ENCODE measurements at regions not wholly inside any gene's neighbourhood (a gene's known extent, or its start where the extent isn't known, plus 50 kb on each side); places are given as distances from the start of the nearest gene placed in this dataset.

DNA sequence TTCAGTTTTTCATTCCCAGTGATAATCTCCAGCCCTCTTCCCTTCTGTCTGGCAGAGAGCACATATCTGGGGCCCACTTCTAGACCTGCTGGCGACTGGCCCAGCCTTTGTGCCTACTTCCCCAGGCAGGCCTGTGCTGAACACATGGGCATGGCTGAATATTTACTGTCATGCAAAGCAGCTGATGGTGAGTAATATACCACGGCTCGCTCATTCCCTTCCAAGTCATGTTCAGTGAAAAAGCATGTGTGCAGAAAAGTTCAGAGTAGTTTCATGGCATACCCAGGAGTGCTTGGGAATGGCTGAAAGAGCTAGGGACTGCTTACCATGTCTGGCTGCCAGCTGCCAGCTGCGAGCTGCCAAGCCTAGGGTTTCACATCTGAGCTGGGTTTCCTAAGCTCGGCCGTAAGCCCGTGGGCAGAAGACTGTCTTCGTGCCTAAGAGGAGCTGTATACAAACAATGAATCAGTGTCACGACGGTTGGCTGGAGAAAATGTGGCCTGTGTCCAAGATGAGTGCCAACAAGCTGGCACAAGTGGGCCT is 179.9 kb upstream of the PELI2 start:
- DNase-seq (ENCODE audit: low read depth in 2 of 2): no peak

GRCh38 chr14:55942076-55942654 is 176.0 kb upstream of the PELI2 start:
- no peak for DNase-seq (ENCODE audit: low read depth in 2 of 2)

- DNase-seq (ENCODE audit: low read depth in 2 of 2): no peak
Measured at GRCh38 chr14:55942826-55943225, 175.4 kb upstream of the PELI2 start.

DNA sequence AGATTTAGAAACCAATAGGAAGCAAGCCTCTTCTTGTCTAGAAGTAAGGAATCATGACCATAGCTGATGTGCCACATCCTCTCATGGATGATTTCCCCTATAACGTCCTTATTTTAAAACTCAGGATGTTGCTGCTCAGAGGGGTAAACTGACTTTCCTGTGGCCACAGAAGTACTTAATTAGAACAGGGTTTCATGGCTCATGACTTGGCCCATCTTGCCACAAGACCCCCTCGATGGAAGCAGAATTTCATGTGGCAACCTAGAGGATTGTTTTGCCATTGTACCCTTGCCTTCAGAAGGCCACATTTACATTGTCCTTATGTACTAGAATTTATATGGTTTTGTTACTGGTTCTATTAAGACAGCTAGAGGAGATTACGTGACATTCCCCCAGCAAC is 173.5 kb upstream of the PELI2 start:
- DNase-seq (ENCODE audit: low read depth in 2 of 2): no peak

DNA sequence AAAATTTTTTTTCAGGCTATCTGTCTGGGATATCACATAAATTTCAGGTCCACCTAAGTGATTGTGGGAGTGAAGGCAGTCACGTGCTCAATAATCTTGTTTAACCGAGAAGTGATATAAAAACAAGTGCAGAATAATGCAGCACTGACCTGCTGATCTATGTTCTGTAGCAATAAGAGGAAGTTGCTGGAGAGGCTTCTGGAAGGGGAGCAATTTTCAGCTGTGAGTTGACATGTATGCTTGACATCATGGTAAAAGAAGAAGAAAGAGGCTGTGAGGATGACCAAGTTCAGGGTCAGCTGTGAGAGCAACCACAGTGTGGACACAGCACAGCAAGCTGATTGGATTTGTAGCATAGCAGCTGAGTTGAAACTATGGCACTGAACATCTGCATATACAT is 172.0 kb upstream of the PELI2 start:
- no peak for DNase-seq (ENCODE audit: low read depth in 2 of 2)

- no peak for DNase-seq (ENCODE audit: low read depth in 2 of 2)
Measured at GRCh38 chr14:55948399-55948798, 169.8 kb upstream of the PELI2 start.

GRCh38 chr14:55949708-55950107 is 168.5 kb upstream of the PELI2 start:
- DNase-seq (ENCODE audit: low read depth in 2 of 2): no peak

DNA sequence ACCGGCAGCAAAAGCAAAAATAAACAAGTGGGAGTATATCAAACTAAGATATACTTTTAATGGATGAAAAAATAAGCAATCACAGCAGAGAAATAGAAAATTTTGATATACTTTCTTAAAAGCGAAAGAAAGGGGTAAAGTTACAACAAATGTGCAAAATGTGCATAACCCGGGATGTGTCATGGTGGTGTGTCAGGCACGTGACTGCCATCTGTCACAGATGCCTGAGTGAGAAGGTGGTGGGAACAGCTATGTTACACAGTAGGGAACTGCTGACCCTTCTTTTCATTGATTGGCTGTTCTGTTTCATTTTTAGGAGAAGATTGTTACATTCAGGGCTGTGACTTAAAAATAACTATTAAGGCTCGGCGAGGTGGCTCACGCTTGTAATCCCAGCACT is 168.1 kb upstream of the PELI2 start:
- no peak for DNase-seq (ENCODE audit: low read depth in 2 of 2)

DNA sequence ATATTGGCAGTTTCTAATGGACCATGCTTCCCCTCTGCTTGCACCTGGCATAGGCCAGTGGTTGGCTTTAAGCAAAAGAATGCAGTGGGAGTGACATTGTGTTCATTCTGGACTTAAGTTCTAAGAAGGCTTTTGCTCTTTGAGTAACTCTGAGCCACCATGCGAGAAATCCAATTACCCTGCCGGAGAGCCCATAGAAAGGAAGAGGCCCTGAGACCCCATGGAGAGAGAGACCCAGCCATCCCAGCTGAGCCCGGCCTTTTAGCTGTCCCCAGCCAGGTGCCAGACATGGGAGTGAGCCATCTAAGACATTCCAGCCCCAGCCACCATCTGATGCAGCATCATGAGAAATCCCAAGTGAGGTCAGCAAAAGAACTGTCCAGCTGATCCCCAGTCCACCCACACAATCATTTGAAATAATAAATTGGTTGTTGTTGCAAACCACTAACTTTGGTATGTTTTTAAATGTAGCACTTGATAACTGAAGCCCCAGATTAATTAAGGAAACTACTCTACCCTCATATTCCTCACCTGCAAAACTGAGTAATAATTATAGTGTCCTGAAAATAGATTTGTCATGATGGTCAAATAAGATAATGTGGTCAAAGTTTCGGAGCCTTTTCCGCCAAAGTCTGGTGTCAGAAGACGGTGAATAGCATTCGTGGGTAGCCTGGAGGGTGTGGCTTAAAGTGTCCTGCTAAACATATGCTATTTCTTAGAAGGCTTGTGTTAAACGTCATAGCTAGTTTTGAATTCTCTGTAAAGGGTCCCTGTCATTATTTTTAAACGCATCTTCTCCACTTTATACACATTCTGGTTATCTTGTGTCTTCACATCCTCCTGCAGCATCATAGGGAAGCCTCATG is 166.6 kb upstream of the PELI2 start:
- no peak for DNase-seq (ENCODE audit: low read depth in 2 of 2)

- no peak for DNase-seq (ENCODE audit: low read depth in 2 of 2)
Measured at GRCh38 chr14:55954108-55954507, 164.1 kb upstream of the PELI2 start.

GRCh38 chr14:55955175-55955574 is 163.0 kb upstream of the PELI2 start:
- DNase-seq (ENCODE audit: low read depth in 2 of 2): no peak

GRCh38 chr14:55957950-55958349 is 160.3 kb upstream of the PELI2 start:
- no peak for DNase-seq (ENCODE audit: low read depth in 2 of 2)

DNA sequence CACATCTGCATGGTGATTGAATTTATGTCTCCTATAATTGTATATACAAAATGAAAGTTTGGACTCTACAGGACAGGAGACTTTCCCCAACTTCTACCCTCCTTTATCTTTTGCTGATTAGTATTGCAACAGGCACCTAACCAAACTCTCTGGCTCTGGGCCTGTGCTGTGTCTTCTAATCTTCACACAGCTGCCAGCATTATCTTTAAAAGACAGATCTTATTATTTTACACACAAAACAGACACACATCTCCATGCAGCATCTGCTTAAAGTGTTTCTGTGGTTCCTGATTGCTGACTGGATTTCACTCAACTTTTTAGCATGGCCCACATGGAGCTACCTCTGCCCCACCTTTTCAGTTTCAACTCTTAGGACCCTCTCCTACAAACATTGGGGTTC is 154.9 kb upstream of the PELI2 start:
- DNase-seq (ENCODE audit: low read depth in 2 of 2): no peak

GRCh38 chr14:55964091-55964490 is 154.1 kb upstream of the PELI2 start:
- no peak for DNase-seq (ENCODE audit: low read depth in 2 of 2)

DNA sequence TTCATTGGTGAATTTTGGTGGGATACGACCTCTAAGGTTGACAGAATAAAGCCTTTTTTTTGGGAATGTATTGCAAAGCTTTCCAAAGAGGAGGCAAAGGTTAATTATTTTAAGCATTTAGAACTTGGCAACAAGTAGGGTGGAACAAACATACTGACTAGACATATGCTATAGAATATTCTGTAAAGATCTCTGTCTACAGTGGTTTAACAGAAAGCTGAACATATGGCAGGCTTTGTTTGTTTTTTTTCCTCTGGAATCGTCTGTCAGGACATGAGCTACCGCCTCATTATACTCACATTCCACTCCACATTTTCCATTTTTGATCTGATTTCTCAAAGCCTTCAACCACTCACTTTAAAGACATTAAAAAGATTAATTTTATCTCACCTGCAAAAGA is 153.4 kb upstream of the PELI2 start:
- no peak for DNase-seq (ENCODE audit: low read depth in 2 of 2)

DNA sequence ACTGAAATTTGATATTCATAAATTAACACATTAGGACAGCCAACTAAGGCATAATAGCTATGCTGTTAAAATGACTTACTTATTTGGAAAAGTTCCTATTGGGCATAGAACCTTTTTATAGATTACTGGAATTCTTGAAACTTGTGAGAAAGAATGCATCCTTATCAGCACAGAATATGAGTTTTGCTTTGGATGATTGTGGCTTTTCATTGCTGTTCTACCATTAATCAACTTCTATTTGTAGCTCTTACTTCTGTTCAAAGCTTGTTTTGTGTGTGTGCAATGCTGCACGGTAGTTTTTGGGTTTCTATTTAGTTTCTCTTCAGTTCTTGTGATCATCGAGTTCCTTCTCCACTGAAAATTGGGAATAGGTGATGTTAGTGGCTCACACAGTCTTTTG is 152.4 kb upstream of the PELI2 start:
- DNase-seq (ENCODE audit: low read depth in 2 of 2): no peak

GRCh38 chr14:55968741-55969140 is 149.5 kb upstream of the PELI2 start:
- DNase-seq (ENCODE audit: low read depth in 2 of 2): no peak

DNA sequence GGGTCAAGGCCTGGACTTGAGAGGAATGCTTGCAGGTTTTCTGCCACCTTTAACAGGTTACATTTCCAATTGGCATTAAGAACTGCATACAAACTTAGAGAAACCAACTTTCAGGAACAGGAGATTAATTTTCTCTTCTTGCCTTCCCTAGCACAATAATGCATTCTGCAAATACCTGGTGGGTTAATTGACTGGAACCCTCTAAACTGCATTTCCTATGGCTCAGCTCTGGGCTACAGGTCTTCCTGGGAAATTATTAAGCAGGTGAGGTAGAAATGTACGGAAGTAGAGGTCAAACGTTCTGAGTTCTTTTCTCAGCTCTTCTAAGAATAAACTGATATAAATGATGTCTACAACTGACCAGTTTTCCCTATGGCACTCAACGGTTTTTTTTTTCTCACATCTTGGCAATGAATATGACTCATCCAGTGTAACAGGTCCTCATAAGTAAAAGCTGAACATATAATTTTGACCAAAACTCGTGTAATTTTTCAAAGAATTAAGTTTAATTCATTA is 144.9 kb upstream of the PELI2 start:
- no peak for DNase-seq (ENCODE audit: low read depth in 2 of 2)

DNA sequence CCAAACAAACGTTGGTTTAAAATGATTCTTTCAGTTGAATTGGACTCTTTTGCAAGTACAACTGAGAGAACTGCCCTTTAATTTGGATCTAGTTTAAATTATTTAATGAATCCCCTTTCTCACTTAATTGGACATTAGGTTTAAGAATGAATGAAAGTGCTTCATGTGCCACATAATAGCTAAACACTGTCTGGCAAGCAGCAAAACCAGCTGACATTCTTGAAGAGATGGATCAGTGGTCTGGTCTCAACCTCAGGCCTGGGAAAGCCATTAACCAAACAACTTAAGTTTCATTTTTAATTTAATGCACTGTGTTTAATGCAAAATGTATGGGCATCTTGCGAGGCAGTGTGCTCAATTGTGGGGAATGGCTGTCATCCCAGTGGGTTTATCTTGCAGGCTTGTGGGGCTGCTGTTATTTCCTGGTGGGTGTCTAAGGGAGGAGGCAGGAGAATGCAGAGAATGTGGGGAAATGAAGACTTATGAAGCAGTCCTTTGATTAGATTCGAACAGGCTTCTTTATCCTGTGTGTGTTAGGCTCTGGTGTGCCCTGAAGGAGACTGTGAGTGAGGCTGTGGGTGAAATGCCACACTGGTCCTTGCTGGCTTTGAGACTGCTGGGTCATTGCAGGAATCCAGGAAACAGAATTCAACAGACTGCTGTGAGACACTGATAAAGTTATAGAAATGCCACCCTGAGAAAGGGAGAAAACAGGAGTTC is 144.1 kb upstream of the PELI2 start:
- DNase-seq (ENCODE audit: low read depth in 2 of 2): no peak

DNA sequence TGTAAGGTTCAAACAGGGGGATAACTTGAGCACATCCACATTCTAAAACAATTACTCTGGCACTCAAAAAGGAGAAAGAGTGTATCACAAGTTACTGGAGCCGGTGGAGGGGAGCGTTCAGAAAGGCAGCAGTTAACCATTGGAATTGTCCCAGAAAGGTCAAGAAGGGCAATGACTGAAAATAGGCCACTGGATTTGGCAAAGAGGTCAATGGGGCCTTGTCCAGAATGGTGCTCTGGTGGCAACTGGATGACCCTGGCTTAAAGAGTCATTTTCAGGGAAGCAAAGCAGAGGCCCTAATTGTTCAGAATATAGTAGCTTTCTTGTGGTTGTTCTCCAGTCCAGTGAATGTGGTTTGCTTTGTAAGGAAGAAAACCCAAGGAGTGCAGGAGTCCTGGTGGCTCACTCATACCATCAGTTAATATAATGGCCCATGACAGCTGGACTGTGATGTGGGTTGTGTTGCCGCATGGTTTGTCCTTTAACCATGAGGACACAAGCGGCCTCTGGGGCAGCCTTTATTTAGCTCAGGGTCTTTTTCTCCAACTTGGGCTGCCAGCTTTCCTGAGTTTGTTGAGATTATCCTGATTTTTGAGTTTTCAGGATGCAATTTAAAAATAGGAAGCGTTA is 142.8 kb upstream of the PELI2 start:
- no peak for DNase-seq (ENCODE audit: low read depth in 2 of 2)

DNA sequence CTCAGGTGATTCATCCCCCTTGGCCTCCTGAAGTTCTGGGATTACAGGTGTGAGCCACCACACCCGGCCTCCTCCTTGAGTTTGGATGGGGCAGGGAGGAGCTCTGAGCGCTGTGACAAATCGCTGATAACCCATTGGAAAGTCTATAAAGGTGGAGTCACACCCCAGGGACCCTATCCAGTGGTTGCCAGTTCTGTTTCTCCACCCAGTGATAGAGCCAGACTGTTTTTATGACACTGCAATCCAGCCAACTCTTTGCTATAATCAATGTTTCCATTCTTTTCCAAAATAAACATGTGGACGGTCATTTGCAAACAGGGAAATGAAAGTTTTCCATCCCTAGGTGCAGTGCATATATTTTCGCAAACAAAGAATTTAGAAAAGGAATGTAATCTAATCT is 142.0 kb upstream of the PELI2 start:
- DNase-seq (ENCODE audit: low read depth in 2 of 2): no peak

- DNase-seq (ENCODE audit: low read depth in 2 of 2): no peak
Measured at GRCh38 chr14:55976655-55977054, 141.6 kb upstream of the PELI2 start.
